ENCODE measurements at regions not wholly inside any gene's neighbourhood (a gene's known extent, or its start where the extent isn't known, plus 50 kb on each side); places are given as distances from the start of the nearest gene placed in this dataset.
"Not testable (repeated sequence)": the region's sequence is repeated elsewhere in the genome, so short reads cannot be mapped to it uniquely, and the experiment has no call there.

- DNase-seq (ENCODE audit: low spot score): peak; percentile 20
- in situ Hi-C loops (cut with HindIII; ENCODE audit: low sequenced_read_pairs): no loop called here
Observed at GRCh38 chr3:20302766-20303165, 116.8 kb upstream of the SGO1 start.

- in situ Hi-C loops (cut with HindIII; ENCODE audit: low sequenced_read_pairs): no loop called here
- DNase-seq (ENCODE audit: low spot score): no peak
Observed at GRCh38 chr3:20288050-20288449, 102.0 kb upstream of the SGO1 start.

GRCh38 chr3:20280257-20280656 lies 94.3 kb upstream of the SGO1 start:
- no peak for DNase-seq (ENCODE audit: low spot score)
- in situ Hi-C loops (cut with HindIII; ENCODE audit: low sequenced_read_pairs): no loop called here

- DNase-seq (ENCODE audit: low spot score); in situ Hi-C loops (cut with HindIII; ENCODE audit: low sequenced_read_pairs): not testable (repeated sequence)
Observed at GRCh38 chr3:20265977-20266376, 80.0 kb upstream of the SGO1 start.

GRCh38 chr3:20264900-20265567 lies 79.0 kb upstream of the SGO1 start:
- in situ Hi-C loops (cut with HindIII; ENCODE audit: low sequenced_read_pairs): no loop called here
- DNase-seq (ENCODE audit: low spot score): no peak

- in situ Hi-C loops (cut with HindIII; ENCODE audit: low sequenced_read_pairs): no loop called here
- no peak for DNase-seq (ENCODE audit: low spot score)
Observed at GRCh38 chr3:20258371-20258770, 72.4 kb upstream of the SGO1 start.

GRCh38 chr3:20256144-20256543 lies 70.1 kb upstream of the SGO1 start:
- no peak for DNase-seq (ENCODE audit: low spot score)
- in situ Hi-C loops (cut with HindIII; ENCODE audit: low sequenced_read_pairs): no loop called here

GRCh38 chr3:20254268-20255117 lies 68.5 kb upstream of the SGO1 start:
- in situ Hi-C loops (cut with HindIII; ENCODE audit: low sequenced_read_pairs): no loop called here
- DNase-seq (ENCODE audit: low spot score): no peak

GRCh38 chr3:20250786-20251185 lies 64.8 kb upstream of the SGO1 start:
- no peak for DNase-seq (ENCODE audit: low spot score)
- in situ Hi-C loops (cut with HindIII; ENCODE audit: low sequenced_read_pairs): no loop called here

GRCh38 chr3:20250314-20250713 lies 64.3 kb upstream of the SGO1 start:
- no peak for DNase-seq (ENCODE audit: low spot score)
- in situ Hi-C loops (cut with HindIII; ENCODE audit: low sequenced_read_pairs): no loop called here

- in situ Hi-C loops (cut with HindIII; ENCODE audit: low sequenced_read_pairs): no loop called here
Observed at GRCh38 chr3:20246662-20247061, 60.7 kb upstream of the SGO1 start.

GRCh38 chr3:20245781-20246180 lies 59.8 kb upstream of the SGO1 start:
- no peak for DNase-seq (ENCODE audit: low spot score)
- in situ Hi-C loops (cut with HindIII; ENCODE audit: low sequenced_read_pairs): no loop called here

More at GRCh38 chr3:20246662-20247061, 60.7 kb upstream of the SGO1 start:
- DNase-seq (ENCODE audit: low spot score): no peak

- in situ Hi-C loops (cut with HindIII; ENCODE audit: low sequenced_read_pairs): no loop called here
- no peak for DNase-seq (ENCODE audit: low spot score)
Observed at GRCh38 chr3:20240154-20240883, 54.3 kb upstream of the SGO1 start.

GRCh38 chr3:20238199-20238598 lies 52.2 kb upstream of the SGO1 start:
- DNase-seq (ENCODE audit: low spot score): not testable (repeated sequence)

GRCh38 chr3:20236603-20237002 lies 50.6 kb upstream of the SGO1 start:
- in situ Hi-C loops (cut with HindIII; ENCODE audit: low sequenced_read_pairs): no loop called here
- DNase-seq (ENCODE audit: low spot score): no peak

More at GRCh38 chr3:20238199-20238598, 52.2 kb upstream of the SGO1 start:
- in situ Hi-C loops (cut with HindIII; ENCODE audit: low sequenced_read_pairs): not testable (repeated sequence)
